ENCODE measurements at regions not wholly inside any gene's neighbourhood (a gene's known extent, or its start where the extent isn't known, plus 50 kb on each side); places are given as distances from the start of the nearest gene placed in this dataset.
"Not testable (repeated sequence)": the region's sequence is repeated elsewhere in the genome, so short reads cannot be mapped to it uniquely, and the experiment has no call there.

DNA sequence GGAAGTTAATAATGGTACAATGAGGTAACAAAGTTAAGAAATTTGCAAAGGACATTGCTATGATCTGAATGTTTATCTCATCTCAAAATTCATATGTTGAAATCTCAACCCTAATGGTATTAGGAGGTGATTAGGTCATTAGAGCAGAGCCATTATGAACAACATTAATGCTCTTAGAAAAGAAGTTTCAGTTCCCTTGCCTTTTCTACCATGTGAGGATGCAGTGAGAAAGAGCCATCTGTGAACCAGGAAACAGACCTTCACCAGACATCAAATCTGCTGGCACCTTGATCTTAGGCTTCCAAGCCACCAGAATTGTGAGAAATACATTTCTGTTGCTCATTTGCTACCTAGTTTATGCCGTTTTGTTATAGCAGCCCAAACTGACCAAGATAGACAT lies 757.6 kb downstream of the NR4A2 start:
- H3K36me3 ChIP-seq (ENCODE audit: control insufficient read depth in 4 of 4, insufficient read depth in 4 of 4, low read length in 3 of 4): no peaks in the 10 kb centered on the region
- H3K27me3 ChIP-seq (replicated peaks in 2 of 5; ENCODE audit: control insufficient read depth in 4 of 5, insufficient read depth in 5 of 5, low read length in 4 of 5): no peaks in the 10 kb centered on the region
- DNase-seq: no peak
- CTCF ChIA-PET: no interaction called here
- 100% methylated on average over 1 of the region's 1 CpG for WGBS (ENCODE audit: insufficient coverage)
- POLR2A ChIA-PET: no interaction called here
- H3K9me3 ChIP-seq (ENCODE audit: control extremely low read depth in 1 of 5, control insufficient read depth in 4 of 5, insufficient read depth in 2 of 5, low read depth in 1 of 5, low read length in 4 of 5): peaks cover 0 to 2% (median 0%) of the 10 kb centered on the region in 5 experiments
- H3K27ac ChIP-seq (ENCODE audit: insufficient read depth in 1 of 2, low read depth in 1 of 2, low read length in 2 of 2, poor library complexity in 1 of 2, severe bottlenecking in 2 of 2): no peak overlapping the region
- no peak overlapping the region for H3K4me3 ChIP-seq (ENCODE audit: control insufficient read depth in 1 of 7, extremely low read depth in 1 of 7, insufficient read depth in 4 of 7, low read depth in 2 of 7, low read length in 6 of 7)
- no peaks in the 10 kb centered on the region for H3K4me1 ChIP-seq (ENCODE audit: control extremely low read depth in 1 of 4, control insufficient read depth in 4 of 4, insufficient read depth in 4 of 4, low read length in 3 of 4)

- no peak for DNase-seq
- H3K27ac ChIP-seq (ENCODE audit: insufficient read depth in 1 of 2, low read depth in 1 of 2, low read length in 2 of 2, poor library complexity in 1 of 2, severe bottlenecking in 2 of 2): no peak overlapping the region
- ChIA-PET CTCF (no interaction called here), POLR2A (no interaction called here)
- H3K4me3 ChIP-seq (ENCODE audit: control insufficient read depth in 1 of 7, extremely low read depth in 1 of 7, insufficient read depth in 4 of 7, low read depth in 2 of 7, low read length in 6 of 7): peak overlapping the region in 1 of 7 experiments; percentile 1
- WGBS (ENCODE audit: insufficient coverage): 93% methylated on average over 3 of the region's 3 CpGs
- no peaks in the 10 kb centered on the region for H3K36me3 ChIP-seq (ENCODE audit: control insufficient read depth in 4 of 4, insufficient read depth in 4 of 4, low read length in 3 of 4)
- no peaks in the 10 kb centered on the region for H3K27me3 ChIP-seq (replicated peaks in 2 of 5; ENCODE audit: control insufficient read depth in 4 of 5, insufficient read depth in 5 of 5, low read length in 4 of 5)
- peaks cover 0 to 2% (median 0%) of the 10 kb centered on the region in 4 experiments for H3K4me1 ChIP-seq (ENCODE audit: control extremely low read depth in 1 of 4, control insufficient read depth in 4 of 4, insufficient read depth in 4 of 4, low read length in 3 of 4)
- H3K9me3 ChIP-seq (ENCODE audit: control extremely low read depth in 1 of 5, control insufficient read depth in 4 of 5, insufficient read depth in 2 of 5, low read depth in 1 of 5, low read length in 4 of 5): no peaks in the 10 kb centered on the region
Observed at GRCh38 chr2:155547571-155547970, 785.0 kb downstream of the NR4A2 start.

DNA sequence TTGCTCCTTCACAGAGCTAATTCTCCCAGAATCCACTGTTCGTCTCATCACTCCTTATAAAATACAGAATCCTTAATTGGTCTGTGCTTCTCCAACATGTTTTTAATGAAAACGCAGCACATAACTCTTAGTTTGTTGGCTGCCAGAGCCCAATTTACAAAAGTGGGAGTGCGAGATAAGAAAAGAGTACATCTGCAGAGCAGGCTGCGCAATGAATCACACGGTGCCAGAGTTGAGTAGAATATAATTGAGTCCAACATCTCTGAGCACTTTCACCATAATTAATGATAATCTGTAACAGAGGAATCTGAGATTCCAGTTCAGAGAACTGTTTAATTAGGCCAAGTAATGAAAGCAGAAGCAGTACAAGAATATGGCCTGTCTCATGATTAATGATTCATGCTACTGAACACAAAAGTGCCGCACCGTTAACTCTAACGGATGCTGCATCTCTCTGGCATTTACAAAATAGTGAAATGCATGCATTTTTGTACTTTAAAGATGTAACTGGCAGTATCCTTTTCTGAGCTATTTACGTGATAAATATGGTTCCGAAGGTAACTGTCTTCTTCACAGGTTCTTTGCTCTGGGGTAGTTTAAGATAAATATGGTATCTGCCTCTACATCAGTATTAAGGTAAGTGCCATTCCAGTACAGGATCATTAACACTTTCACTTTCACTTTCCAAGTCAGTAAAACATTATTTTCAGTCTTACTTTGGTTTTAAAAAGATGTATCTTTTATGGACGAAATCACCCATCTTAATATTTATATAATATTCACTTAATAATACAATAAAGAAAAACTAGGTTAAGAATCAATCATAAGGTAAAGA lies 785.6 kb downstream of the NR4A2 start:
- Histone ChIP-seq H3K27ac (ENCODE audit: insufficient read depth in 1 of 2, low read depth in 1 of 2, low read length in 2 of 2, poor library complexity in 1 of 2, severe bottlenecking in 2 of 2) (no peak overlapping the region), H3K9me3 (ENCODE audit: control extremely low read depth in 1 of 5, control insufficient read depth in 4 of 5, insufficient read depth in 2 of 5, low read depth in 1 of 5, low read length in 4 of 5) (no peaks in the 10 kb centered on the region), H3K4me1 (ENCODE audit: control extremely low read depth in 1 of 4, control insufficient read depth in 4 of 4, insufficient read depth in 4 of 4, low read length in 3 of 4) (peaks cover 0 to 2% (median 0%) of the 10 kb centered on the region in 4 experiments), H3K27me3 (replicated peaks in 2 of 5; ENCODE audit: control insufficient read depth in 4 of 5, insufficient read depth in 5 of 5, low read length in 4 of 5) (no peaks in the 10 kb centered on the region), H3K36me3 (ENCODE audit: control insufficient read depth in 4 of 4, insufficient read depth in 4 of 4, low read length in 3 of 4) (no peaks in the 10 kb centered on the region), H3K4me3 (ENCODE audit: control insufficient read depth in 1 of 7, extremely low read depth in 1 of 7, insufficient read depth in 4 of 7, low read depth in 2 of 7, low read length in 6 of 7) (peak overlapping the region in 1 of 7 experiments; percentile 1)
- DNase-seq: peak in 2 of 3 donors; percentile 10 to 12
- CTCF ChIA-PET: no interaction called here
- WGBS (ENCODE audit: insufficient coverage): 95% methylated on average over 7 of the region's 11 CpGs
- POLR2A ChIA-PET: no interaction called here

- H3K27ac ChIP-seq (ENCODE audit: insufficient read depth in 1 of 2, low read depth in 1 of 2, low read length in 2 of 2, poor library complexity in 1 of 2, severe bottlenecking in 2 of 2); H3K9me3 ChIP-seq (ENCODE audit: control extremely low read depth in 1 of 5, control insufficient read depth in 4 of 5, insufficient read depth in 2 of 5, low read depth in 1 of 5, low read length in 4 of 5); H3K27me3 ChIP-seq (replicated peaks in 2 of 5; ENCODE audit: control insufficient read depth in 4 of 5, insufficient read depth in 5 of 5, low read length in 4 of 5); H3K4me3 ChIP-seq (ENCODE audit: control insufficient read depth in 1 of 7, extremely low read depth in 1 of 7, insufficient read depth in 4 of 7, low read depth in 2 of 7, low read length in 6 of 7); CTCF ChIA-PET; DNase-seq; H3K36me3 ChIP-seq (ENCODE audit: control insufficient read depth in 4 of 4, insufficient read depth in 4 of 4, low read length in 3 of 4); POLR2A ChIA-PET; H3K4me1 ChIP-seq (ENCODE audit: control extremely low read depth in 1 of 4, control insufficient read depth in 4 of 4, insufficient read depth in 4 of 4, low read length in 3 of 4): not testable (repeated sequence)
- WGBS (ENCODE audit: insufficient coverage): 100% methylated on average over 1 of the region's 5 CpGs
Observed at GRCh38 chr2:155539028-155539427, 793.5 kb downstream of the NR4A2 start.

- no peaks in the 10 kb centered on the region for H3K27me3 ChIP-seq (replicated peaks in 2 of 5; ENCODE audit: control insufficient read depth in 4 of 5, insufficient read depth in 5 of 5, low read length in 4 of 5)
- H3K4me3 ChIP-seq (ENCODE audit: control insufficient read depth in 1 of 7, extremely low read depth in 1 of 7, insufficient read depth in 4 of 7, low read depth in 2 of 7, low read length in 6 of 7): no peak overlapping the region
- CTCF ChIA-PET: no interaction called here
- H3K9me3 ChIP-seq (ENCODE audit: control extremely low read depth in 1 of 5, control insufficient read depth in 4 of 5, insufficient read depth in 2 of 5, low read depth in 1 of 5, low read length in 4 of 5): no peaks in the 10 kb centered on the region
- H3K4me1 ChIP-seq (ENCODE audit: control extremely low read depth in 1 of 4, control insufficient read depth in 4 of 4, insufficient read depth in 4 of 4, low read length in 3 of 4): no peaks in the 10 kb centered on the region
- POLR2A ChIA-PET: no interaction called here
- H3K36me3 ChIP-seq (ENCODE audit: control insufficient read depth in 4 of 4, insufficient read depth in 4 of 4, low read length in 3 of 4): no peaks in the 10 kb centered on the region
- WGBS (ENCODE audit: insufficient coverage): no CpG with 5 or more reads among the region's 1 CpG
- DNase-seq: no peak
- no peak overlapping the region for H3K27ac ChIP-seq (ENCODE audit: insufficient read depth in 1 of 2, low read depth in 1 of 2, low read length in 2 of 2, poor library complexity in 1 of 2, severe bottlenecking in 2 of 2)
Observed at GRCh38 chr2:155528034-155528433, 804.5 kb downstream of the NR4A2 start.

DNA sequence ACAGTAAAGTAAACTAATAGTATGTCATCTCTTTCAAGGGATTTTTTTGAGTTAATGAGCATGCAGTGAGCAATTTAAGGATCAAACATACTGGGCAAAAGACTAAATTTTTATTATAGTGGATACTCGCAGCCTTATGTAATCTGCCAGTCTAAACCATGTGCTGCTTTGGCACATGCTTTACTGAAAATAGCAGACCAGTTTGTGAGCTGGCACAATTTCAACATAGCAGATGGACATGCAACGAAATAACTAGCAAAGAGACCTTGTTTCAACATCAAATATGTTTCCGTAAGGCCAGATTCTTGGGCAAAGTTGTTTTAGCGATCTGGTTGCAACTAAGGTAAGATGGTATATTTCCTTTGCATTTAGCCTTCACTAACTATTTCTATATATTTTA lies 807.3 kb downstream of the NR4A2 start:
- DNase-seq: no peak
- POLR2A ChIA-PET: no interaction called here
- Histone ChIP-seq H3K27me3 (replicated peaks in 2 of 5; ENCODE audit: control insufficient read depth in 4 of 5, insufficient read depth in 5 of 5, low read length in 4 of 5) (no peaks in the 10 kb centered on the region), H3K9me3 (ENCODE audit: control extremely low read depth in 1 of 5, control insufficient read depth in 4 of 5, insufficient read depth in 2 of 5, low read depth in 1 of 5, low read length in 4 of 5) (no peaks in the 10 kb centered on the region), H3K36me3 (ENCODE audit: control insufficient read depth in 4 of 4, insufficient read depth in 4 of 4, low read length in 3 of 4) (no peaks in the 10 kb centered on the region), H3K4me1 (ENCODE audit: control extremely low read depth in 1 of 4, control insufficient read depth in 4 of 4, insufficient read depth in 4 of 4, low read length in 3 of 4) (no peaks in the 10 kb centered on the region), H3K4me3 (ENCODE audit: control insufficient read depth in 1 of 7, extremely low read depth in 1 of 7, insufficient read depth in 4 of 7, low read depth in 2 of 7, low read length in 6 of 7) (no peak overlapping the region), H3K27ac (ENCODE audit: insufficient read depth in 1 of 2, low read depth in 1 of 2, low read length in 2 of 2, poor library complexity in 1 of 2, severe bottlenecking in 2 of 2) (no peak overlapping the region)
- CTCF ChIA-PET: no interaction called here
- WGBS (ENCODE audit: insufficient coverage): 88% methylated on average over 2 of the region's 4 CpGs

DNA sequence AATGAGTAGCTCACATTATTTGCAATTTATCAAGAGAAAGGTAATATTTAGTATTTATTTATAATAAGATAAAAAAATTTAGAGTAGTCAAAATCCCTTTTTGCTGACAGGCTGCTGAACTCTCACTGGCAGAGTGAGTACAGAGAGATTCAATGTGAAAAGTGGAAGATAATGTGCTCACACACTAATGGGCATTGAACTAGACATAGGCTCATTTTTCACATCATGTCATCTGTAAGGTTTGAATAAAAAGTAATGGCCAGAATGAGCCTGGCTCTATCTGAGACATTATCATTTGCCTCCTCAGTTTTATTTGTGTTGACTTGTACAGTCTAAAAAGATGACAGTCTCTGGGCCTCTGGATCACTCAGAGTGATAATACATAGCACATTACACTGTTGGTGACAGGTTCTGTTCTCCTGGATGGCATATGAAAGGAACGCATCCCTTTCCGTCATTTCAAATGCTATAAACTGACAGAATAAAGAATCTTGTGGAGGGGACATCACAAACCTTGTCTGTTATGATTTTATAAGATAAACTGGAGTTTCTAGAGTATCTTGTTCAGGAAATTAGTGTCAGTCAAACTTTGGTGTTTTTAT lies 812.9 kb downstream of the NR4A2 start:
- Histone ChIP-seq H3K4me3 (ENCODE audit: control insufficient read depth in 1 of 7, extremely low read depth in 1 of 7, insufficient read depth in 4 of 7, low read depth in 2 of 7, low read length in 6 of 7) (no peak overlapping the region), H3K9me3 (ENCODE audit: control extremely low read depth in 1 of 5, control insufficient read depth in 4 of 5, insufficient read depth in 2 of 5, low read depth in 1 of 5, low read length in 4 of 5) (no peaks in the 10 kb centered on the region), H3K27ac (ENCODE audit: insufficient read depth in 1 of 2, low read depth in 1 of 2, low read length in 2 of 2, poor library complexity in 1 of 2, severe bottlenecking in 2 of 2) (no peak overlapping the region), H3K27me3 (replicated peaks in 2 of 5; ENCODE audit: control insufficient read depth in 4 of 5, insufficient read depth in 5 of 5, low read length in 4 of 5) (no peaks in the 10 kb centered on the region), H3K36me3 (ENCODE audit: control insufficient read depth in 4 of 4, insufficient read depth in 4 of 4, low read length in 3 of 4) (no peaks in the 10 kb centered on the region), H3K4me1 (ENCODE audit: control extremely low read depth in 1 of 4, control insufficient read depth in 4 of 4, insufficient read depth in 4 of 4, low read length in 3 of 4) (no peaks in the 10 kb centered on the region)
- ChIA-PET CTCF (no interaction called here), POLR2A (no interaction called here)
- DNase-seq: no peak
- 100% methylated on average over 2 of the region's 2 CpGs for WGBS (ENCODE audit: insufficient coverage)
